ENCODE measurements at regions not wholly inside any gene's neighbourhood (a gene's known extent, or its start where the extent isn't known, plus 50 kb on each side); places are given as distances from the start of the nearest gene placed in this dataset.

DNA sequence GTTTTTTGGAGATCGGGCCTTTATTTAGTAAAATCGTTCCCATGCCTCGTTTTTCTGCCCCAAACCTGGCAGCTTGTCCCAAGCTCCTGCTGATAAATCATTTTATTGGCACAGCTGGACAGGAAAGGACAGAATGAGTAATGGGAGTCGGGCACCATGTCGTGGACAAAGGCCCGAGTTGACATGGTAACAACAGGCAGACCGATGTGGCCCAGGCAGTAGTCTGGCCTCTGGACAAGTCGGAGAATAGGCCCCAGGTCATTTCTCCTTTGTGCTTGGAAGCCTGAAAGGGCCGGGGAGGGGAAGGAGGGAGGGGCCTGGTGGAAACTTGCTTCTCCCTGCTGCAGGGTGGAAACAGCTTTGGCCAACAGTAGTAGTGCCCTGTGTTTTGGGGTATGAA, 234.9 kb downstream of the SUDS3 start:
- no peak for DNase-seq

DNA sequence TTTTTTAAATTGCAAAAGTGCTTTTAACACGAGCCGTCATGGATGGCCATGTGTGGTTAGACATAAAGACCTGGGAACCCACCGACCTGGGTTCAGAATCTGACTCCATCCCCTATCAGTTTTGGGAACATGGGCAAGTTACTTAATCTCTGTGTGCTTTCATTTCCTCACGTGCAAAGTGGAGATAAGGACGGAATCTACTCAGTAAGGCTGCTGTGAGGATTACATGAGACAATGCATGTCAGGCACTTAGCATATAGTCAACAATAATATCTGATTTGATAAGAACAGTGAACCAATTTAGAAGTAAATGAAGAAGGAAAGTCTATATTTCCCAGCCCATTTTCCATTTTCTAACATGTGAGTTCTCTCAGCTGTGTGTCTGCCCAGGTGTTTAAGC, 235.4 kb downstream of the SUDS3 start:
- DNase-seq = no peak

DNA sequence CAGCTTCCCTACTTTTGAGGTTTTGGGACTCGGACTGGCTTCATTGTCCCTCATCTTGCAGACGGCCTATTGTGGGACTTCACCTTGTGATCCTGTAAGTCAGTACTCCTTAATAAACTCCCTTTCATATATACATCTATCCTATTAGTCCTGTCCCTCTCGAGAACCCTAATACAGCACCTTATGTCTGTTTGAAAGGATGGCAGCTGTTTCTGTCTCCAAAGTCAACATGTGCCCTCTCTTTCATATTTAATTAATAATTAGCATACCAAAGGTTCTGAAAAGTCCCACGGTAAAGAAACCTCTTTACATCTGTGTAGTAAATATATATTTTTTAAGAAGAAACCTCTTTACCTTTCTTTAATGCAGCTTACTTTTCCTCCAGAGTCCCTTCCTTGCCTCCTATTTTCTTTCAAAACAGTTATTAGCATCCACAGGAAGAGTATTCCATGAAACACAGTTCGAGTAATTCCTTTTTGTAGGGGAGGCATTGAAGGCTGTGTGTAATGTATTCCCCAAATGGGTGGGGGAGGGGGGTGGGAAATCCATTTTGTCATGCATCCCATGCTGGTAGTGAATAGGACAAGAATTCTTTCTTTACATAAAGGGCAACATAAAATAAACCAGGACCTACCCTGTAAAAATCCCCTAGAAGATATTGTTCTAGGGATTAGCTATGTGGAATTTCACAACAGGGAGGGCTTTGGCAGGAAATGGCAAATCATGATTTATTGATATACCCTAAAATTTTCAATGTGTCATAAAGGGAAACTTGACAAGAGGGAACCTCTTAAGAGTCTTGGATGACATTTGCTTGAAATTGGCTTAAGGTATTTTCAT, 241.5 kb downstream of the SUDS3 start:
- no peak for DNase-seq

DNA sequence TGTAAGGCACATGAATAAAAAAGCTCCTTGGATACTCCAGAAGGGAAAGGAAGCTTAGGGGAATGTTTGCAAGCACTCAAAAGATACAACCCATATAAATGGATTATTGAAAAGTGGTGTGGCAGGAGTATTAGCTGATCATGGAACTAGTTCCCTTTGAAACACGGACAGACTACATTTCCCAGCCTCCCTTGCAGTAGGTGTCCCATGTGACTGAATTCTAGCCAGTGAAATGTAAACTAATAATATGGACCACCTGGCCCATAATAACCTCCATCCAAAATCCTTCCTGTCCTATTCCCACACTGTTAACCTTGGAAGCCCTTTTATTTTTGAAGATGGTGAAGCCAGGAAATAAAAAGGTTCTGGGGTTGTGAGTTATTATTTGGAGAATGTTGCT, 242.3 kb downstream of the SUDS3 start:
- no peak for DNase-seq

DNA sequence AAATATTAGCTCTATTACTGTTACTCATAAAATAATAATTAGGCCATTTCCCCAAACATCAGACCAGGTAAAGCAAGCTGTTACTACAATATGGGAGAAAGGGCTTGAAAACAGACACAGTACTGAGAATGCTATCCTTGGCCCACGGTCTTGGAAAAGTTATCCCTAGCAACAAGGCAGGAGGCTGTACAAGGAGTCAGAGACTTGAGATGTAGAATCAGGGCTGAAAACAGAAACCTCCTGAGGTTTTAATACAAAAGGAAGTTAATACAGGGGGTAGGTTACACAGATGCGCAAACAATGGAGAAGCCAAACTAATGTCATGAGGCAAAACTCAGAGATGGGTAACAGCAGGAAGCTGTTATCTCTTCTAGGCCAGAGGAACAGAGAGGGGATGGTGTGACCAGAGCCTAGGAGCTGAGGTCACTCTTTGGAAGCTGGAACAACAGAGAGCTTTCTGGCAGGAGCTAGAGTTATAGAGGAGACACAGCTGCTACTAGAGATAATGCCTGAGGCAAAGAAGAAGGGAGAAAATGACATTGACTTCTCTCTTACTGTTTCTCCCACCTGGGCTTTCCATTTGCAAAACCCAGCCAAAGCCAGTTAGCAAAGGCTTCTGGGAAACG, 248.8 kb downstream of the SUDS3 start:
- DNase-seq = no peak

DNA sequence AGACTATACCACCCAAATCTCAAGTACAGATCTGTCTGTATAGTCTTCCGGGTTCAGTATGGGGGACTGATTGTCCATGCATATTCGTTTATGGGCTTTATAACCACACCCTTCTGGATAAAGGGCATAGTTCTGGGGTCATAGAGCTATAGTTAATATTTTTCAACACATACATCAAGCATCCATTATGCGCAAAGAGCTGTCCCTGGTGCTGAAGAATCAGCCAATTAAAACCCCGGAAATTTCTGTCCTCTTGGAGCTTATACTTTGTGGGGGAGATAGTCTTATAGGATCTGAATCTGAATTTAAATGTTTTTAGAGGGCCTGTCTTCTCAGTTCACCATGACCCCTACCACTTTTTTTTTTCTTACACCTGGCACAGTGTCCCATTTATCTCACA, 256.7 kb downstream of the SUDS3 start:
- no peak for DNase-seq

DNA sequence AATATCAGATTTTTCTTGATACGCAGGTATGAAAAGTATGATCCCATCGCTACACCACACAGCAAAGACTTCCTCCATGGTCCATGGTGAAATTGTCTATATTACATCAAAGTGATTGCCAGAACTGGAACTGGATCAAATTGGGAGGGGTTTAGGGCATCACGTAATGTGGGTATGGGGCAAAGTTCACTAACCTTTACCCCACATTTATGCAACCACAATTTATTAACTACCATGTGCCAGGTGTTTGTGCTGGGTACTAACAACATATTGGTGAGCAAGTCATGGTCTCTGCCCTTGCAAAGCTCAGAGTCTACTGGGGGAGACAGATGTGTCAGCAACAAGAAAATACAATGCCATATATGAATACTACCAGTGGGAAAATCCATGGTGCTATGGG, 258.9 kb downstream of the SUDS3 start:
- no peak for DNase-seq

DNA sequence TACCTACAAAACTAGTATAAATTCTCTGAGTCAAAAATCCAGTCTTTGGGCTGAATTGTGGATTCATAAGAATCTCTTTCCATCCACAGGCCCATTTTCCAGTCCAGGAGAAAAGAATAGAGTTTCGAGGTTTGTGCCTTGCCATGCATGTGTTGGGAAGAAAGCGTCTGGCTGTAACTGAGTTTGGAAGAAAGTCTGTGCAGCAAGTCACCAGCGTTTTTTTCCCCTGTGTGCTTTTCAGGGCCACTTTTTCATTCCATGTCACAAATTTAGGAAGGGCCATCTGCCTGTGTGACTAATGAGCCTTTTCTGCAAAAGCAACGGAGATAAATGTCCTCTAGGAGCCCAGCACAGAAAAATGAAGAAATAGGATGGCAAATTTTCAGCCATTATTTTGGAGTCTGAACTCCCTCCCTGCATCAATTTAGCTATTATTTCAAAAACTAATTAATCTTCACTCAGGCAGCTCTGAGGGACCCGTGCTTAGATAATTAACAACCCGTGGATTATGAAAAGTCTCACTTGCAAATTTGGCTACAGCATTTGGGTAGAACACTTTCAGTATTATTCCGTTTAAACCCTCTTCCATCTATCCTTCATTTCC, 261.5 kb downstream of the SUDS3 start:
- no peak for DNase-seq

DNA sequence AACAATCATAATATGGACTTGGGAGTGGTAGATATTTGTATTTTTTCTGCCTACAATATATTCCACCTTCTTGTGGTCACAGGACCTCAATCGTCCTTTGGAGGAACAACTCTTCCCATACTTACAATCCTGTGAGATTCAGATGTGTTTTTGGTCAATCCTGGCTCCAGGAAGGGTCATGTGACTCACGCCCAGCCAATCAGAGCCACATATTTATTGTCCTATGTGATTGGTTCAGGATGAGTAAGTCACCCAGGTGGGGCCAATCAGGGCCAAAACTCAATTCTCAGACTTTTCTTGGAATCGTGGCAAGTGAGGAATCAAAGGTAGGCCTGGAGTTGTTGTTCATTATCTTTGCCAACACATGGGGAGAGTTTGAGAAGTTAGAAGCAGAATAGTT, 264.9 kb downstream of the SUDS3 start:
- DNase-seq = no peak

DNA sequence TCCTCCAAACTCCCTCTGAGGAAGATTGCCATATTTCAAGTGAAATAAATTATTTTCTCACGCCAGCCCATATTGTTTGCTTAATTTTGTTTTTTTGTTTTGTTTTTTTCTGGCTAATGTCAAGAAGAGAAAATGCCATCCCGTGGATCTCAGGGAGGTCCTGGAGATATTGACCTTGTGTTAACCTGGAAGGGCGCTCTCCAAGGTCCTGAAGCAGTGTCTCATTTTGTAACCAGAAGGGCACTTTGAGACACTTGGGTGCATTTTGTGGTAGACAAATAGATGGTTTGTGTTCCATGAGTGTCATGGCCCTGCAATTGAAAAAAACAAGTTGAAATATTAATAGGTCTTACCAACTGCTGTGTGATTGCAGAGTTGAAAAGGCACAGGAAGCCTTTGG, 268.9 kb downstream of the SUDS3 start:
- DNase-seq = peak in 1 of 5 experiments; percentile 10

DNA sequence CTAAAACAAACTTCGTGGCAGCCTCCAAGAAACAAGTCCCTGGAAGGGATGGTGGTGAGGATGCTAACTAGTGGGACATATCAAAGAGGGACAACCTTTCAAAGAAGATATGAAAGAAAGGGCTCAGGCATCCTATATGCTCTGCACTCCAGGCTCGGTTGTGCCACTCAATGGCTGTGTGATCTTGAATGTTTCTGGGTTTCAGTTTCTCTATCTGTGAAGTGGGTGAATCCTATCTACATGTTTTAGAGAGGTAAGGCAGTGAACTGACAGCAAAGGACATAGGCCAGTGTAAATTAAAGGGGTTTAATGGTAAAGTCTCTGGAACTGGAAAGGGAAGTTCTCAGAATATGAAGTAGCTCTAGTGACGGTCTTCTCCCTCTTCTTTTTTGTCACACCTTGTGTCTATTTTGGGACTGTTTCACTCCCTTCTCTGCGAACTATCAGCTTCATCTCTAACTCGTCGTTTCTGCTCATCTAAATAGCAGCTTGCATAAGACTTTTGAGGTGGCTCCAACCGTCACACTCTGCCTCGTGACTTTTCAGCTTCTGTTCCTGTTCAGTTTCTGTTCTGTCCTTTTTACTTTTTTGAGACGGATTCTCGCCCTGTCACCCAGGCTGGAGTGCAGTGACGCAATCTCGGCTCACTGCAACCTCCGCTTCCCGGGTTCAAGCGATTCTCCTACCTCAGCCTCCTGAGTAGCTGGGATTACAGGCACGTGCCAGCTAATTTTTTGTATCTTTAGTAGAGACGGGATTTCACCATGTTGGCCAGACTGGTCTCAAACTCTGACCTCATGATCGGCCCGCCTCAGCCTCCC, 273.6 kb downstream of the SUDS3 start:
- DNase-seq = no peak

DNA sequence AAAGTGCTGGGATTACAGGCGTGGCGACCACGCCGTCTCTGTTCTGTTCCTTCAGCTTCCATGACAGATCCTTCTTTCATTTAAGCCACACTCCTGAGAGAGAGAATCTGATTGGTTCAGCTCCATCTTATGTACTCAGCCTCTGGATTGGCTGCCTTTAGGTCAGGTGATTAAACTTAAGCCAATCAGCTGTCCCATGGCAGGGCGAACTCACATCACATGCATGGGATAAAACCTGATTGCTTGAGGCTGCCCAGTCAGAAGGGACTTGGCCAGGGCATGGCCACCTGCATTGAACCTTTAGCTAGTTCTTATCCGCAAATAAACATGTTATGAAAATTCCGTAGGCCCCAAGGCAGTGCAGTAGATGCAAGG, 274.2 kb downstream of the SUDS3 start:
- no peak for DNase-seq

DNA sequence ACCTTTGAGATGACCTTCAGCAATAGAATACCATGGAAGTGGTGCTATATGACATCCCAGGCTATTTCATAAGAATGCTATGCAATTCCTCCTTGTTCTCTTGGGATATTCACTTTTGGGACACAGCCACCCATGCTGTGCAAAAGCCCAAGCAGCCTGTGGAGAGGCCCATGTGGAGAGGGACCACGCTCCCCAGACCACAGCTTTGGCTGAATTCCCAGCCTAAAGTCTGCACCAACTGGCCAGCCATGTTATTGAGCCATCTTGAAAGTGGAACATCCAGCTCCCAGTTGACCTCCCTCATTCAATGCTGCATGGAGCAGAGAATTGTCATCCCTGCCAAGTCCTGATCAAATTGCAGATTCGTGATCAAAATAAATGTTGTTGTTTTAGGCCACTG, 275.1 kb downstream of the SUDS3 start:
- no peak for DNase-seq

DNA sequence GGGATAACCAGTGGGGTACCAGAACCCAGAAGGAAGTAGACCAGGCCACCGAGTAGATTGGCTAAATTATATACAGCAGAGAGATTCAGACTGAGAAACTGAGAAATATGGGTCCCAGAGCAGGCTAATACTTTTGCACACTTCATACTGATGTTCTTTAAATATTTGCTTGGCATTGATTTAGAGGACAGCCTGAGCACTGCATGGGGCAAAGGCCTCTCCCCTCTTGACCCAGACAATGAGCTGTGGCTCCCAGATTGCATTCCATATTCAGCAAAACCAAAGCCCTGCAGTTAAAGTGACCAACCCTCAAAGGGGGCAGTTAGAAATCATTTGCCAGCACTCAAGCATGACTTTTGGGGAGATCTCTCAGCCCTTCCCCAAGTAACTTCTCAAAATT, 279.2 kb downstream of the SUDS3 start:
- DNase-seq = no peak

DNA sequence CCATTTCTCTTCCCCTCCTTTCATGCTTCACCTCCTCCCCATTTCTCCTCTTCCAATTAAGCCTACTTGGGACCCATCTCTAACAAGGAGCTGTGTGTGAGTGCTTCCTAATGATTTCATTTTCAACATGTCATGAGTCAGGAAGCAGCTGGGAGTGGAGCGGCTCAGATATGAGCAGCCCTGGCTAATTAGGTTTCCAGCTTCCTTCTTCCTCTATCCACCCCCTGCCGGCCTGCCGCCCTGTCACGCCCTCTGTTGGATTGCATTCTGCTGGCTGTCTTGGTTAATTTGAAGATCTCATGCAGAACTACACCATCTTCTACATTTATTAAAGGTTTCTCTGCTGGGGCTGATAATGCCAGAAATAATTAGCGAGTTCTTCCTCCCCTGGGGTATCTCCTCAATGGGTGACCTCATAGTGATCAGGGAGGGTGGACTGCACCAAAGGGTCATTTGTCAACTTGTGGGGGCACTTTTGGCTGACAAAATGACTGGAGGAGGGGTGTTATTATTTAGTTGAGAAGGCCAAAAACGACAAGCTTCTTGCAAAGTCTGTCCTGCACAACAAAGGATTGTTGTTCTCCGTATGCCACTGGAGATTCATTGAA, 300.9 kb upstream of the SRRM4 start:
- DNase-seq = no peak

DNA sequence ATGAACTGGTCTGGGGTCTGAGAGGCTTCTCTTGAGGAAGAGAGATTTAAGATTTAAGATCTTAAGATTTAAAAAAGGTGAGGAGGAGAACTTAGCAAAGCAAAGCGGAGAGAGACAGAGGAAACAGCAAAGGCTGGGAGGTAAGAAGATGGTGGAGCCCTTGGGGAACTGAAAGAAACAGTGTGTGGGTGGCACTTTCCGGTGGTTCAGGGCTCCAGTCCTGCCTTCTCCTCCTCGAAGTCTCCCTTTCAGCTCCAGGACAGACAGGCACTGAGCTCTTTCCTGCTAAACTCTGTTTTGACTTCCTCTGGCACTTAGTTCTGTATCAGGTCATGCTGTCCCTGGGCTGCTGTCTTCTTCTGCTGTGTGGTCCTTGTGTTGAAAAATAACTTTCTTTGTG, 298.7 kb upstream of the SRRM4 start:
- DNase-seq = no peak

DNA sequence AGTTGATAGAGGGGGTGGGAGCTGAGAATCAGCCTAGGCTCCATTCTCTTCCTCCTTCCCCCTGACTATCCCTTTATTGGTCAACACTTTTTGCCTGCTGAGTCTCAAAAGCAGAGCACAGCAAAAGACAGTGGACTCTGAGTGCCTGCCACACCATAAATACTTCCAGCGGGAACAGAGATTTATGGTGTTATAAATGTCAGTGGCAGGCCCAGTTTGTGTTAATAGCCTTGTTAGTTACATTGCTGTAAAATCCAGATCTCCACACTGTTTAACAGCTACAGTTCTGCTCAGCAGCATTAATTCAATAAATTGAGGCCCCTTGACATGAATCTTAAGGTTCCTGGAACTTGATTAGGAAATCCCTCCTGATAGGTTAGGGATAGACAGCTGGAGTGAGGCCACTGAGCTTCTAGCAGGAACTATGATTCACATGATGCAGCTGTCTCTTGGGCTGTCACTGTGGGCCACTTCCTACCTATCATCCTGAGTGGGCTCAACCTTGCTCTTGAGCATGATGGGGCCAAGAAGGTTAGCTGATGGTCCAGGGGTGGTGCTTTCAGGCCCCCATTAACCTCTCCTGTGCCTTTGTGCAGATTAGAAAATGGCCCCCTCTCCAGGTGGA, 295.2 kb upstream of the SRRM4 start:
- no peak for DNase-seq

DNA sequence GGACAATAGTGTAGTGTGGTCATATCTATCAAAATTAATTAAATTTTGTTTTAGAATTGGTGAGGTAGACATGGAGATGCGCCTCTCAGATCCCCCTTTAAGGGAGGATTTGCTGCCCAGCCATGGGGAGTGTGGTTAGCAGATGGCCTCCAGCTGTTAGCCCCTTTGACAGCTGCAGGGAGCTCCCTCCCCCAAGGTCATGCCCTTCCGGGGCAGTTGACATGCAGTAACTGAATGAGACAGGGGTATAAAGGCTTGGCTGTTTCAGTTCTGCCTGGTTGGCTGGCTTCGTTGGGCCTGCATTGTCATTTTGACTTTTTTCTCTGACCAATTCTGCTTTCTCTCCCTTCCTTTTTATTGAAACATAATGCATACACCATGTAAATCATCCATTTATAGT, 291.5 kb upstream of the SRRM4 start:
- DNase-seq = no peak

DNA sequence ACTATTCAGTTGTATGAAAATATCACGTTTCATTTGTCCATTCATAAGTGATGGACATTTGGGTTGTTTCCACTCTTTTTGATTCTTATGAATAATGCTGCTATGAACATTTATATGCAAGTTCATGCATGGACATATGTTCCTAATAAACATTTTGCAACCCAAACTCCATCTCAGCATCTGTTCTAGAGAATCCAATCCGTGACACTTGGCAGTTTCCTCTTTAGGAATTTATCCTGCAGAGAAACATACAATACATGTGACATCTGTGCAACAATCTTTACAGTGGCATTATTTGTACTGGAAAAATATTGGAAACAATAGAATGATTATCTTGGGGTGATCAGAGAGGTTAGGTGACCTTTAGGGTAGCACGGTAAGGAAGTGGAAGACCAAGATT, 290.8 kb upstream of the SRRM4 start:
- no peak for DNase-seq

DNA sequence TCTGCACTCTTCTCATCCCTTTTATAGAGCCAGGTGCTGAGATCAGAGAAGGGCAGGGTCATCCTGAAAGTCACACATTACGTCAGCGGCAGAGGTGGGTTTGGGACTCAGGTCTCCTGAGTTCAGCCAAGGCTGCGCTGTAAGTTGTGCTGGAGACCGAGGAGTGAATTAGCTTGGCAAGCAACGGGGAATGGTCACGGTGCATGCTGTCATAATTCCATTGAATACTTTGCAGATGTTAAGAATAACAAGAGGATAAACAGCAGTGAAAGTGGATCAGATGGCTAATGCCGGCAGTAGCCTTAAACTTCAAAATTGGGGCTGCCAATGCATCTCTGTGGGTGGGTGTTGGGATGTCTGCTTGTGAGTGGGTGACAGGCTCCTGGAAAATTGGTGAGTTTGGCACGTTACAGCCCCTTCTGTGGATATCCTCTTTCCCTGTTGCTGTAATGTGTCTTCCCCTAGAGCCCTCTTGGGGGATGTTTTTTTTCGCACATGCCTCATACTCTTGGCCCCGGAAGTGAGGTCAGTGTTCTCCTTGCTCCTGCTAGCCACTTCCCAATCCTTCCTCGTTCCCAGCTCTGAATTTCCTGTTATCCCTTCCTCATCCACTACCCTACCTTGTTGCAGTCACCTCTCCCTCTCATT, 287.1 kb upstream of the SRRM4 start:
- DNase-seq = no peak

DNA sequence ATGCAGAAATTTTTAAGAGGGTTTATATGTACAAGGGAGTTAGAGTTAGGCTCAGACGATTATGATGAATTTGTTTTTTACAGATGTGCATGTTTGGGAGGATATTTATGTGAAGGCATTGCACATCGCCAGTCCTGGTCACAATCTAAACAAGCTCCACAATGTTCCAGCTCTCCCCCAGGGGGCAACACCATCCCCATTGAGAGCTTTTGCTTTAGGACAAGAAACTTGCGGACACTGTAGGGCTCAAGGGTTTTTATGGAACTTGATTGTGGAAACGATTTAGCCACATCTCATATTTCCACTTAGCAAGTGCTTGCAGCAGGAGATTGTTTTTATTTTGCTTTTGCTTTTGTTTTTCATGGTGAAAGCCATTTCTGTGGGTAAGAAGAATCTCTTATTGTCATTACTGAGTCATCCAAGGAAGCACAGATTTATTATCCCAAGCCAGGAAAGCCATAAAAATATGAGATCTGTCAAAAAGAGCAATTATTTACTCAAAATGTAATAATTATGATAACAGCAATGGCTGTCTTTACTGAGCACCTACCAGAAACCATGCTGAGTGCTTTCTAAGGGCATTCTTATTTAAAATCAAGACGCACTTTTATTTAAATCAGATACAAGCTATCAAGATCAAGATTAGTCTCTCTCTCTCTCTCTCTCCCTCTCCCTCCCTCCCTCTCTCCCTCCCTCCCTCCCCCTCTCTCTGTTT, 276.7 kb upstream of the SRRM4 start:
- DNase-seq = no peak
